A549 (cell line): ENCODE measurements at regions not wholly inside any gene's neighbourhood (a gene's known extent, or its start where the extent isn't known, plus 50 kb on each side); places are given as distances from the start of the nearest gene placed in this dataset.

Experiments
- CTCF ChIP-seq: fragments of >200 bp; sonication (Bioruptor Twin); formaldehyde crosslinking; IDR thresholded peaks from 3 replicates; pipeline ENCODE4 v1.5.1; 2016
- POLR2AphosphoS2 ChIP-seq: conservative IDR thresholded peaks from 2 replicates; pipeline ENCODE4 v1.6.1; 2012; ENCODE audit warnings: low read length, improper control_type of control experiment, inconsistent platforms
- SREBF2 ChIP-seq: fragments of 450-650 bp; IDR thresholded peaks from 2 replicates; pipeline ENCODE4 v1.6.1; 2014; ENCODE audit warnings: mild to moderate bottlenecking, moderate library complexity

GRCh38 chr17:21551081-21551881 is 141.0 kb upstream of the KCNJ18 start:
- TF ChIP-seq CTCF (no peak), SREBF2 (no peak), POLR2AphosphoS2 (no peak)
